NCI-H524 treated with DMSO at 0.1 percent for 48 hours (cell line): ENCODE measurements at regions not wholly inside any gene's neighbourhood (a gene's known extent, or its start where the extent isn't known, plus 50 kb on each side); places are given as distances from the start of the nearest gene placed in this dataset.

Experiments used
- DNase-seq: peaks from one replicate; lab custom pipeline; 2025; lab: John Stamatoyannopoulos, UW

GRCh38 chr2:51649366-51649765, 617.4 kb upstream of the NRXN1 start:
- no peak for DNase-seq

- DNase-seq: no peak
These were observed 606.9 kb upstream of the NRXN1 start for GRCh38 chr2:51638811-51639210.

- no peak for DNase-seq
These were observed 601.1 kb upstream of the NRXN1 start for GRCh38 chr2:51633073-51633472.

- no peak for DNase-seq
These were observed 597.5 kb upstream of the NRXN1 start for GRCh38 chr2:51629406-51629805.

- DNase-seq: no peak
These were observed 597.0 kb upstream of the NRXN1 start for GRCh38 chr2:51628917-51629316.

- no peak for DNase-seq
These were observed 593.1 kb upstream of the NRXN1 start for GRCh38 chr2:51624995-51625394.

- no peak for DNase-seq
These were observed 588.9 kb upstream of the NRXN1 start for GRCh38 chr2:51620796-51621195.

GRCh38 chr2:51619961-51620360, 588.0 kb upstream of the NRXN1 start:
- no peak for DNase-seq

GRCh38 chr2:51612387-51612786, 580.5 kb upstream of the NRXN1 start:
- DNase-seq: no peak

- DNase-seq: no peak
These were observed 569.8 kb upstream of the NRXN1 start for GRCh38 chr2:51601706-51602105.

- no peak for DNase-seq
These were observed 565.2 kb upstream of the NRXN1 start for GRCh38 chr2:51597086-51597485.

- no peak for DNase-seq
These were observed 563.9 kb upstream of the NRXN1 start for GRCh38 chr2:51595836-51596235.

GRCh38 chr2:51581636-51582267, 549.8 kb upstream of the NRXN1 start:
- DNase-seq: no peak

- DNase-seq: no peak
These were observed 547.5 kb upstream of the NRXN1 start for GRCh38 chr2:51579412-51579811.

- DNase-seq: no peak
These were observed 543.2 kb upstream of the NRXN1 start for GRCh38 chr2:51575181-51575580.

GRCh38 chr2:51559026-51559425, 527.1 kb upstream of the NRXN1 start:
- DNase-seq: no peak

- no peak for DNase-seq
These were observed 521.5 kb upstream of the NRXN1 start for GRCh38 chr2:51553476-51553875.

- no peak for DNase-seq
These were observed 503.8 kb upstream of the NRXN1 start for GRCh38 chr2:51535763-51536162.

GRCh38 chr2:51534166-51534565, 502.2 kb upstream of the NRXN1 start:
- DNase-seq: peak; percentile 56

- no peak for DNase-seq
These were observed 496.2 kb upstream of the NRXN1 start for GRCh38 chr2:51528156-51528555.

GRCh38 chr2:51526766-51527165, 494.8 kb upstream of the NRXN1 start:
- DNase-seq: no peak

GRCh38 chr2:51516667-51517066, 484.7 kb upstream of the NRXN1 start:
- DNase-seq: no peak

GRCh38 chr2:51511002-51511401, 479.1 kb upstream of the NRXN1 start:
- no peak for DNase-seq

GRCh38 chr2:51510303-51510702, 478.4 kb upstream of the NRXN1 start:
- DNase-seq: no peak

- no peak for DNase-seq
These were observed 473.6 kb upstream of the NRXN1 start for GRCh38 chr2:51505533-51505932.
